ENCODE measurements at regions not wholly inside any gene's neighbourhood (a gene's known extent, or its start where the extent isn't known, plus 50 kb on each side); places are given as distances from the start of the nearest gene placed in this dataset.
"Not testable (repeated sequence)": the region's sequence is repeated elsewhere in the genome, so short reads cannot be mapped to it uniquely, and the experiment has no call there.

DNA sequence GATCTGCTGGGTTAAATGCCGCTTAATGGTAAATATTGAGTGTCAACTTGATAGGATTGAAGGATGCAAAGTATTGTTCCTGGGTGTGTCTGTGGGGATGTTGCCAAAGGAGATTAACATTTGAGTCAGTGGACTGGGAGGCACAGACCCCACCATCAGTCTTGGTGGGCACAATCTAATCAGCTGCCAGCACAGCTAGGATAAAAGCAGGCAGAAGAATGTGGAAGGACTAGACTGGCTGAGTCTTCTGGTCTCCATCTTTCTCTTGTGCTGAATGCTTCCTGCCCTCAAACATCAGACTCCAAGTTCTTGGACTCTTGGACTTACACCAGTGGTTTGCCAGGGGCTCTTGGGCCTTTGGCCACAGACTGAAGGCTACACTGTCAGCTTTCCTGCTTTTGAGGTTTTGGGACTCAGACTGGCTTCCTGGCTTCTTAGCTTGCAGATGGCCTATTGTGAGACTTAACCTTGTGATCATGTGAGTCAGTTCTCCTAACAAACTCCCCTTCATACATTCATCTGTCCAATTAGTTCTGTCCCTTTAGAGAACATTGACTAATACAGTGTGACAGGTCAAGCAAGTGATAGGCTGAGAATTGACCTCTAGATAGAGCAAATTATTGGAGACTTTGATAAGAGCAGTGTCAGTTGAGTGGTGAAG lies 332.5 kb downstream of the DLEU7 start:
- not testable (repeated sequence) for DNase-seq

DNA sequence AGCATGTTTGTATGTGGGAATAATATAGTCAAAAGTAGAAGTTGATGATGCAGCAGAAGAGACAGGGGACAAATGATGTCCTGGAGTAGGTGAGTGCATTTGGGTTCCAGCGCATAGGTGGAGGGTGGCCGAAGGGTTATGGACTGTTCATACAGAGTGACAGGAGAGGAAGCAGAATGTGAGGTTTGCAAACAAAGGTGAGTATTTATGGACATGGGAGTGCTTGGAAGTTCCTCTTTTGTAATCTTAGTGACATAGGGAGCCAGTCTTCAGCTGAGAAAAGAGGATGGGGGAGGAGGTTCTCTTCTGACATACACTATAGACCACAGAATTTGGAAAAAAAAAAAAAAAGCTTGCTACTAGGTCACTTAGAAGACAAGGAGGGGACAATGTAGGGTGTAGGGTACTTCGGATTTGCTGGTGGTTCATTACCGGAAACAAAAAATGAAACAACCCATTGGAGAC lies 331.6 kb downstream of the DLEU7 start:
- DNase-seq, result peak; percentile 81

DNA sequence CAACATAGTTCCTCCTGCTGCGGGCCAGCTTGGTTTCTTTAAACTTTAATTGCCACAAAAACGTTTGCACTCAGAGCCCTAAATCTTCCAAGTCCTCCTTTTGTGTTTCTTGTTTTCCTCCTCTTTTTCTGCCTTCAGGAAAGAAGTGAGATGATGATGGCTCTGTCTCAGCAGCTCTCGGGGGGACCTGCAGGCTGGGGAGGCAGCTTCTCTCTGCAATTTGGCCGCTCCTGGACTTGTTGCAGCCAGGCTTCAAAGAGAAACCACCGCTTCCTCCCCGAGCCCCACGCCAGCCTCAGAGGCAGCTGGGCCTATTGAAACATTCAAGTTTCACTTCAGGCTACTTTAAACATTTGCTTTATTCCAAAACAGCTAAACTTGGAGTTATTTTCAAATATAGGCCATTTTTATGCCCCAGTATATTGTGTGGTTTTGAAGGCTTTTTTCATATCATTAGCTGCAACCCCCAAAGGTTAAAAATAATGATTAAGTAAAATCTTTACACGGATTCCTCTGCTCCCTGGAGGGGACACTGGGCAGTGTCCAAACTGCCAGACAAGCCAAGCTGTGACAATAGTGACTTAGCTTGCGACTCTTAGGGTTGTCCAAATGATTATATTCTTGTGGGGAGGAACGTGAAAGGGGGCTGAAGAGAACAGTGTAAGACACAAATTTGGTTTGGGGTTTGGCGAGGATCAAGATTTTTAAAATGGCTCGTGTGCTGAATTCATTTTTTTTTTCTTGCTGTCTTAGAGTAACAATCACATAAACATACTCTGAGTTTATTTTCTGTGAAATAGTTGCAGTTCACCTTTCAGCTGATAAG lies 330.8 kb downstream of the DLEU7 start:
- DNase-seq, result peak; percentile 84

DNA sequence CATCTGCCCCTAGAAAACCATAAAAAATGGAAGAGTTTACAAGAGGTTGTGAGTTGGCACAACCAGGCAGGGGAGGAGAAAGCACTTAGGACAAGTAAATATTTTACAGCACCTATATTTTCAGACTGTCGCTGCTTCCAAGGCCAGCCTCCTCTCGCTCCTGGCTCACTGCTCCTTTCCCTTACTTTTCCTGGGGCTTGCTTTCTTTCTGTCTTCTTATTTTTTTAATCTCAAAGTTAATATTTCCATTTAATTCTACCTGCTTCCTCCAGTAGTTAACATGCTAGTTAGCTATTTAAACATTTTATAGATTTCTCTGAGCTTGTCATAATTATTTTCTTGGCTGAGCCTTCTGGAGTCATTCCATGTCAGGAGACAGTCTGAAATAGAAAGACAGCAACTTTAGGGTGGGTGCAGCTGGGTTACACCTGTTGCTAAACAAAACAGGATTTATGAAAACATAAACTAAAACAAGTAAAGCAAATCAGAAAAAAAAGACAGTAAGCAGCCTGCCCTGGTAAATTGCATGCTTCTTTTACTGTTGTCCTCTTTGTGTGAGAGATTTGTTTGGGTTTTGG lies 330.1 kb downstream of the DLEU7 start:
- peak; percentile 33 for DNase-seq

DNA sequence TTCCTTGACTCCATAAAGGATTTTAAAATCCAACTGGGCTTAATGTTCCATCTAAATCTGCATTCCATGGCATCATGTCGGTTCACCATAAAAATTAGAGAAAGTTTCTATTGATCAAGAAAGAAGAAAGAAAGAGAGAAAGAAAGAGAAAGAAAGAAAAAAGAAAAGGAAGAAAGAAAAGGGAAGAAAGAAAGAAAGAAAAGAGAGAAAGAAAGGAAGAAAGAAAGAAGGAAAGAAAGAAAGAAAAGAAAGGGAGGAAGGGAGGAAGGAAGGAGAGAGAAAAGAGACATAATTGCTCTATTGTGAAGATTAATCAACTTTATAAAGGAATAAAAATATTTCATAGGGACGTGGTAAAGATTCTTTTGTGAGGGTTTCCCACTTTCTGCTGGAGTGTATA lies 329.2 kb downstream of the DLEU7 start:
- DNase-seq, result no peak

DNA sequence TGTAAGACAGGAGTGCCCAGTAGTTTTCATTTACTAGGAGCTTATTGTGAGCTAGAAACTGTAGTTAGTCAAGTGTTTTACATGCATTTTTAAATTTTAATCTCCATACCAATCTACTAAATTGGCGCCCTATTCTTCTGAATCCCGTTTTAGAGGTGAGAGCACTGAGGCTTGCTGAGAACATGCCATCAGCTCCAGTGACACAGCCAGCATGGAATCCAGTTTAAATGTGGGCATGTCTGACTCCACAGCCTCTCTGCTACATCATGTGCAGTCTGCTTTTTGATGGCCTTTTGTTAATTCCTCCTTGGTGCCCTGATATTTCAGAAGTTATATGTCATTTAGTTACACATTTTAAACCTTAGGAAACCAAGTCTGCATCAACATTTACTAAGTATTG lies 325.4 kb downstream of the DLEU7 start:
- DNase-seq, result no peak

DNA sequence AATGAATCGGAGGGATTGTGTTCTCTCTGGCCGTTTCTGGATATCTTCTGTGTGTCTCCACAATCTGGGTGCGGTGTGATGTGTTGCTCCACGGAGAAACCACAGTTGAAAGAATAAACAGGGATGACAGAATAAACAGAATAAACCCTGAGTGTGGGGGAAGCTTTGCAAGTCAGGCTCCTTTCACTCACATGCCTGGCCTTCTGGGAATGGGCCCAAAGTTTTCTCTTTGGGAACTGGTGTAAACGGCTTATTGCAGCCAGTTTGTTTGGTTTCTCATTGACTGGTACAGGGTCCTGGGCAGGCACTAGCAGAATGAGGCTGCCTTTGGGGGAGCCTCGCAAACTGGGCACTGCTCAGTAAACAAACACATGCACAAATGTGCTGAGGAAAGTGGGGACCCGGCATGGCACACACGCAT lies 324.7 kb downstream of the DLEU7 start:
- no peak for DNase-seq

DNA sequence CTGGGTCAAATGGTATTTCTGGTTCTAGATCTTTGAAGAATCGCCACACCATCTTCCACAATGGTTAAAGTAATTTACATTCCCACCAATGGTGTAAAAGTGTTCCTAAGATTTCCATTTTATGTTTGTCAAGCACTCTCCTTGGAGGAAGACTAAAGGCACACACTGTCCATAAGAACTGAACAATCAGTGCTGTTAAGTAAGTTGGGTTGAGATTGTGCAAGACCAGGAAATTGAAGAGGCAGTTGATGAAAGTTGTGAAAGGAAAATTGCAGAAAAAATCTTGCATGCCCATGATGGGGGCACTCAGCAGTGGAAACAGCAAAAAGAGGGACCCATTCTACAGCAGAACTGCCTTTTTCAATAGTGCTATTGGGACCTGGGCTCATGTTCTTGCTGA lies 323.6 kb downstream of the DLEU7 start:
- no peak for DNase-seq

DNA sequence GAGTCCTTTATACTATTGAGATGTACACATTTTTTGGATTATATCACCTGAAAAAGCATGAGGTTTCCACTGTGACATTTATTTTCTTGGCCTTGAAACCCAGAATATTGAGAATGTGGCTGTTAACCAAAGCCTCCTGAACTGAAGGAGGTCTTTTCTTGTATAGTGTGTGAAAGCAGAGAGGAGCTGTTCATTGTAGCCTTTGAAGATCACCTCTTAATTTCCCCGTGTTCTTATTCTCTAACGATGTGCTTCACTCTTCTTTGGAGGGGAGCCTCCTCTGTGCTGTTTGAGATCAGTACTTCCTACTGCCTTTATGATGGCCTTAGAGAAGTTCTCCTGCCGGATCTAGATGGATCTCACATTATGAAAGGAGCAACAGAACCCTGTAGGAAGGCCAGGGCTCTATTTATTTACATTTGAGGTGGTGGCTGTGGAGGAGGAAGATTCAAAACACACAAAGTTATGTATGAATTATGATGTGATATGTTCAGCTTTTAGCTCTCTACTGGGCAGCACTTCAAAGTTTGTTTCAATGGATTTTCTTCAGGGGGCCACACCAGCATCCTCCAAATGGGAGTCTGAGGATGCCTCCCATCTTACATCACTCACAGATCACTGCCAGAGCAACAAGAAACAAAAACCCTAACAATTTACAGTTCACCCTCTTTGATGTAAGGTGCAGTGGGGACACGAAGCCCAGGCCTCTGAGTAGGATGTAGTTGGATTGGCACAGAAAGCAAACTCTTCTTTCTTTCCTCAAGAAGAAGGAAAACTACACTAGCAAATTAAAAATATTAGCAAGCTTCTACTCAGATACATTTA lies 322.3 kb downstream of the DLEU7 start:
- DNase-seq, result no peak

DNA sequence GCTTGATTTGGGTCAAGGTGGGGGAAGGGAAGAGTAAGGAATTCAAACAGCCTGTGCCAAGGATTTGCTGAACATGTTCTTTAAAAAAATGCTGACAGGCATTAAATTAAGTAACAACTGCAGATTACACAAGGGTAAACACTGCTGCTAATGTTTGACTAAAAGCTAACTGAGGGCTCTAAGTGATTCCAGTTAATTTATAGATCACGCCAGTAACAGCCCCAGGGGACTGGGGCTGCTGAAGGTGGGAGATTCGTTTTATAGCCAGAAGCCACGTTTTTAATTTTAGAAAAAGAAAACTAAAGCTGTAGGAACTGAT lies 321.7 kb downstream of the DLEU7 start:
- no peak for DNase-seq

DNA sequence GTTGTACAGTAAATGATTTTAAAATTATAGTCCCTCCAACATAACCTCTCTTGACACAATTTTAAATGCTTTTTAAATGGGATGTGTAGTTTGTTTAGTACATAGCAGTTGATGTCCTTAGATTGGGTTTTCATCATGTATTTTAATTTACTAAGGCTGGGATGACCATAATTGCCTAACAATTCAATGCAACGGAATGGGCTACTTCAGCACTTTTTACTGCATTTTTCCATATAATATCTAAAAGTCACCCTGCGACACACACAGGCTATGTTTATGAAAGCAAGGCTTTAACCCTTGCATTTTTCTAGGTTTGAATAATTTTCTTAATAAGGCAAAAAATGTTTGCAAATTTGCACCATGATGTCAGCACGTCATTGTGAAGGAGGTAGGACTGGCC lies 321.0 kb downstream of the DLEU7 start:
- DNase-seq, result no peak

DNA sequence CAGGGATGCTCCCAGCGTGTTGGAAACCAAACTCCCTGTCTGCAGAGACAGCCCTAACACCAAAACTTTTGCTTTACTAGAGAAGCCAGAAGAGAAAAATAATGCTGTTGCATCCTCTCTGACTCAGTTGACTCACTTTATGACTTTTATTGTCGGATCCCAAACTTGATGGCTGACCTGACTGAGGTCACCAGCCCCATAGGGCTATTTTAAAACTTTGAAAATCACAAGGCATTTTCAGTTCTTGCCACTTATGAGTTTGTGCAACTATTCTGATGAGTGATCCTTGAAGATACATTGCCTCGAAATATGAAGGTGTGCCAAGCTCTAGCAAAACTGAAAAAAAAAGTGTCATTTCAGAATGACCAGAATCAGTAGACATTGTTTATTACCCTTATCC lies 320.2 kb downstream of the DLEU7 start:
- no peak for DNase-seq

DNA sequence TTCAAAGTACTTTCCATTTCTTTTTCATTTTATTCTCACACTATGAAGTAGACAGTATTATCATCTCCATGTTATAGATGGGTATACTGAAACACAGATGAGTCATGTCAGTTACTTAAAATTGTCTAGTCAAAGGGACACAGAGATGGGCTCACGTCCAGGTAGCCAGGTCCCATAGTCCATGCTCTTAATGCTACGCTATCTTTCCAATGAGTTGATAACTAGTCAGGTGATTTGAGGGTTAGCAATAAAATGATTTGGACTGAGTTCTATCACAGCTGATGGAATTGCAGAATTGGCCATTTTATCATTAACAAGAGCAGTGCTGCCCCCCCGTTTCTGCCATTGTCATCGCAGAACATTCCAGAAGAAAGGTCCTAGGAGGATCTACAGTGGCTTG lies 318.9 kb downstream of the DLEU7 start:
- no peak for DNase-seq

DNA sequence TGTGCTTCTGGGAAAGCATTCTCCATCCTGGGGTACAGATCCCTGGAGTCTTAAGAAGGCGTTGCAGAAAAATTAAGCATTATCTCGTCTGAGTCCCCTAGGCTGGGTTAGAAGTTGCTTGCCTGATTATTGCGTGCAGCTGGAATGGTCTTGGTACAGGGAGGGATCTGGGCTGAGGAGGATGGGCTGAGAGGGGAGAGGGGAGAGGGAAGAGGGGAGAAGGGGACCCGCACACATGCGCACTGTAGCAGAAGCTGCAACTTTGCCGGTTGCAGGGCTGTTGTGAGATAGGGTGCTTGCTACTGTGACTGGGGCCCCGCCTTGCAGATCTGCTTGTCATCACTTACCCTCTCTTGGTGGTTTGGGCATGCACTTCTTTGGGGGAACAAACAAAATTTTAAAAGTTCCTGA lies 316.8 kb downstream of the DLEU7 start:
- peak; percentile 53 for DNase-seq

DNA sequence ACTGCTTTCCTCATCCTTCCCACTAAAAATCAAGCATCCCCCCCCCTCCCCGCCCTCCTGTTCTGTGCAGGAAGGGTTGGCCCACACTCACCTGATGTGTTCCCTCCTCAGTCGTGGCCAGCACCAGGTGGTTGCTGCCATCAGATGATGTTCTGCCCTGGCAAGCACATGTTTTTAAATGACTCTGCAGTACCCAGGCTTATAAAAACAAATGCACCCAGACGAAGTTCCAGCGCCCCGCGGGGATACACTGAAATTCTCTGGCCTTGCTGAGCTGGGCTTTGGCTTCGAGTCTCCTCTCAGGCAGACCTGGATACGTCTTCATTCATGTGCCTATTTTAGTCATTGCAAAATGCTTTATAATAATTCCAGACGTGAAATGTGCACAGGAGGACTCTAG lies 316.3 kb downstream of the DLEU7 start:
- DNase-seq, result no peak

DNA sequence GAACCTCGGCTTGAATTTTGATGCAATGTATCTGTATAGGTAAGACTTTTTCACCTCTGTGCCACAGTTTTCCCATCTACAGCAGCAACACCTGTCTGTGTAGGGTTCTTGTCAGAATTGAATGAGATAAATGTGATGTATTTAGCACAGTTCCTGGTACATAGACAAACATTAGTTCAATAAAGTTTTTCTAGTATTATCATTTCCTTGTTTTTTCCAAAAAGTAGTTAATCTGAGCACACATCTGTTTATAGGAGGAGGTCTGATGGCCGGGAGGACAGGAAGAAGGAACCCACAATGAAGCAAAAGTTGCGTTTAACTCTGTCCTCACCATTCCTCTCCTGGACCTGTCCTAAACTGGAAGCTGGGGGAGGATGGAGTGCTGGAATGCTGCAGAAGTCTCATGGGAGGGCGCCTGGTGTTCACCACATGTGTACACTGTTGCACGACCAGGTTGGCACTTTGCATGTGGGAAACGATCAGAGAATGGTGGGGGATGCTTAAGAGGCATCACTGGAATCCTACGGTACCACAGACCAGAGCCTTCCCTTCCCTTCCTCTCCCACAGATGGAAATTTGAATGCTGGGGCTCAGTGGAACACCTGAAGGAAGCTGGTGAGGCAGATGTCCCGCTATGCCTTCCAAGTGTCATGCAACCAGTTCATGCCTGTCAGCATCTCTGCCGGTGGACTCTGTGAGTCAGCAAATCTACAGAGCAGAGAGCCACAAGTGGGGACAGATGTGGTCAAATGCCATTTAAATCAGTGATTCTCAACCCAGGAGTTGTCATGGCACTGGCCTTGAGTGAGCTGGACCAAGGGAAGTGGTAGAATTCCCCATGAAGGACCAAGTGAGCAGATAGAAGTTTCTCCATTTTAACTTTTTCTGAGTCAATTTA lies 315.6 kb downstream of the DLEU7 start:
- peak; percentile 60 for DNase-seq

DNA sequence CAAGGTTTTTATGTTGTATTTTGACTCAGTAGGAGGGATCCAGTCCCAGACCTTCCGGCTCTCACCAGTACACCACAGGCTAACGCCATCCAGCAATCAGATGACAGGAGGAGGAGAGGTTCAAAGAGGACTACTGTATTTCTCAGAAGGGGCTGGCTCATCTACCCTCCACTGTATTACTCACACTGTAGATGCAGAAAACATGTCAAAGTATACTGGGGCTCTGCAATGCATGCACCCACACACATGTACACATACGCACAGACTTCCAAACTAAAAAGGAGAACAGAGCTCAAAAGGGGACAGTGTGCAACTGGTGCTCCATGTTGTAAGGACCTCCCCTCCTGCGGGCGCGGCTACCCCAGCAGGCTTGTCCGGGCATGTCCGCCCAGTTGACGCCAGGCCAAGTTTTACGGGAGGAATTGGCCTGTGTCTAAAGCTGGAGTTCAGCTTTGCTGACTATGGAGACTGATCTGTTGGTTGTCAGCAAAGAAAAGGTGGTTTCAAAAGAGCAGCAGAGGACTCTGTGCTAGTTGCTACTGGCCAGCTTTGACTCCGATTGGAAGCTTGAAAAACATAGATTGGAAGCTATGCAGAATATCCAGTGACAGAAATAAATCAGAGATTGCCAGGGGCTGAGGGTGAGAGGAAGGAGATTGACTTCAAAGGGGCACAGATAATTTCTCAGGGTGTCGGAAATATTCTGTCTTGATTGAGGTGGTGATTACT lies 314.2 kb downstream of the DLEU7 start:
- DNase-seq, result peak; percentile 35

DNA sequence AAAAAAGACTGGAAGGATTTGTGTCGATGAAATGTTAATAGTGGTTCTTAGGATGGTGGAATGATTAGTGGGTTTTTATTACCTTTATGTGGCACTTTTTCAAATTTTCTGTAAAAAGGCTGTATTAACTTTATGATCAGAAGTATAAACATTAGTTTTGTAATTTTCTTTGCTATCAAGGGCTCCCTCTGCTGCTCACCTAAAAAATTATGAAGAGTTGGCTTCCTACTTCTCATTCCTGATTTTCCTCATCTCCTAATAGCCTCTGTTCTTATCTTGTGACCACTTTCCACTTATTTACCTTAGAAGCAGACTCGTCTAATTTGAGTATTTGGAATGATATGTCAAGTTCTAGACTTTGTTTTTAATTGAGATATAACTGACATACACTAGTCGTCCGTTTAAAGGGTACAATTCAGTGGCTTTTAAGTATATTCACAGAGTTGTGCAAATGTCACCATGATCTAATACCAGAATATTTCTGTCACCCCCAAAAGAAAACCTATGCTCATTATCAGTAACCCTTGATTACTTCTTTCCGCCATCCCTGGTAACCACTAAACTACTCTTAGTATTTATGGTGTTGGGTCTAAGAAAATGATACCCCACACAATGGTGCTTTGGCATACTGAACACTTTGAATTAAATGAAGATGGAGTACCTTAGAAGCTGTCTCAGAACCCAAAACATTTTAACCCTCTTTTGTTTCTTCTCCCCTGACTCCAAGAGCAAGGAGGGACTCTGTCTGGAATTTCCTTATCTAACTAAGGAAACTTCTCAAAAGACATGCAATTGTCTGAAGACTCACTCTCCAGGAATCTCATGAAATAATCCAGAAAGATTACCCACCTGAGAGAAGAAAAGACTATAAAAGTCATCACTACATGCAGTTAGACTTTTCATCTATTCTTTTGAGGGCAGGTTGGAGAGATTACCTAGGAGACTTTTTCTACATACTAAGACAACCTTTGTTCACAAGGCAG lies 311.3 kb downstream of the DLEU7 start:
- peak; percentile 46 for DNase-seq

DNA sequence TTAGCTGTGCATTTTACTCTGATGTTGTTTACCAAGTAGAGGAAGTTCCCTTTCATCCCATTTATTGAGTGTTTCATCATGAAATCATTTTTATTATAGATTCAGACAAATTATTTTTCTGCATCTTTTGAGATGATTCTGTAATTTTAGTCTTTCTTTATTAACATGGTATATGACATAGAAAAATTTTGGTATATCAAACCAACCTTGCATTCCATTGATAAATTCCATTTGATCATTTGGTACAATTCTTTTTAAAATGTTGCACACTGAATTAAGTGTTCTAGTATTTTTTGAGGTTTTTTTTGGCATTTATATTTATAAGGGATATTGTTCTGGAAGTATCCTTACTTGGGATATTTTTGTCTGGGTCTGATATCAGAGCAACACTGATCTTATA lies 308.4 kb downstream of the DLEU7 start:
- no peak for DNase-seq

DNA sequence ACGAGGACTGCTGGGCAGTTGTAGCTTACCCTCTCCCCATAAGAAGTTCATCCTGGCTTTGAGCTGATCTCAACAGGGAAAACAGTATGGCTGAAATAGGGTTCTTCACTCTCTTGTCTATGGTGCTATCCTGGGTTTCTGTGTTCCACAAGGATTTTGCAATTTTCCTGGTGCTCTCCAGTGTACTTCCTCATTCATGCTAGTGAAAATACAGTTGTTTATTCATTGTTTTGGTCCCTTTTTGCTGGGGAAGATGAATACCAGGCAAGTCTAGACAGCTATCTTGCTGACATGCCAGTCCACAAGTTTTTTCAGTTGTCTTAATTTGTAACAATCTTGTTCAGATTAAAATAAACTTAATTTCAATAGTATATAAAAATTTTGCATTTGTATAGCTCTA lies 306.5 kb downstream of the DLEU7 start:
- DNase-seq, result no peak
